ENCODE measurements at regions not wholly inside any gene's neighbourhood (a gene's known extent, or its start where the extent isn't known, plus 50 kb on each side); places are given as distances from the start of the nearest gene placed in this dataset.

GRCh38 chr13:65901723-65902122 is 1328.4 kb downstream of the PCDH9 start:
- H2AFZ ChIP-seq (ENCODE audit: low read length) = no peak overlapping the region
- no peaks in the 10 kb centered on the region for H3K79me2 ChIP-seq (ENCODE audit: insufficient read depth, low read length)
- H3K9me2 ChIP-seq (replicated peaks; ENCODE audit: low read depth, low read length) = no peaks in the 10 kb centered on the region
- no peaks in the 10 kb centered on the region for H3F3A ChIP-seq (ENCODE audit: low read depth)
- H3K4me1 ChIP-seq (ENCODE audit: insufficient read depth, low read length, poor library complexity, severe bottlenecking) = no peaks in the 10 kb centered on the region
- no peaks in the 10 kb centered on the region for H3K27me3 ChIP-seq (ENCODE audit: insufficient read depth, low read length, poor library complexity, severe bottlenecking)
- no peak for TF ChIP-seq EZH2phosphoT487 (IDR thresholded peaks at IDR 0.05; ENCODE audit: borderline replicate concordance)
- TF ChIP-seq CTCF (conservative IDR thresholded peaks at IDR 0.05; ENCODE audit: low read length) = no peak
- no peaks in the 10 kb centered on the region for H4K20me1 ChIP-seq (ENCODE audit: insufficient read depth, low read length, poor library complexity, severe bottlenecking)
- no peak overlapping the region for H3K9ac ChIP-seq (ENCODE audit: low read depth, low read length, poor library complexity, severe bottlenecking)
- H3K9me3 ChIP-seq (ENCODE audit: insufficient read depth, low read depth, low read length) = no peaks in the 10 kb centered on the region
- H3K36me3 ChIP-seq (ENCODE audit: insufficient read depth, low read length) = no peaks in the 10 kb centered on the region
- no peak overlapping the region for H3K4me3 ChIP-seq (ENCODE audit: low read length, poor library complexity, severe bottlenecking)
- H3K4me2 ChIP-seq (ENCODE audit: low read depth, low read length, poor library complexity, severe bottlenecking) = no peak overlapping the region

GRCh38 chr13:65894049-65894448 is 1336.1 kb downstream of the PCDH9 start:
- Histone ChIP-seq H3K27me3 (ENCODE audit: insufficient read depth, low read length, poor library complexity, severe bottlenecking) (no peaks in the 10 kb centered on the region), H3K4me1 (ENCODE audit: insufficient read depth, low read length, poor library complexity, severe bottlenecking) (no peaks in the 10 kb centered on the region), H3K9me2 (replicated peaks; ENCODE audit: low read depth, low read length) (no peaks in the 10 kb centered on the region), H3F3A (ENCODE audit: low read depth) (no peaks in the 10 kb centered on the region), H3K9ac (ENCODE audit: low read depth, low read length, poor library complexity, severe bottlenecking) (no peak overlapping the region), H3K4me3 (ENCODE audit: low read length, poor library complexity, severe bottlenecking) (no peak overlapping the region), H3K79me2 (ENCODE audit: insufficient read depth, low read length) (no peaks in the 10 kb centered on the region), H3K4me2 (ENCODE audit: low read depth, low read length, poor library complexity, severe bottlenecking) (no peak overlapping the region), H2AFZ (ENCODE audit: low read length) (no peak overlapping the region), H4K20me1 (ENCODE audit: insufficient read depth, low read length, poor library complexity, severe bottlenecking) (no peaks in the 10 kb centered on the region), H3K36me3 (ENCODE audit: insufficient read depth, low read length) (no peaks in the 10 kb centered on the region), H3K9me3 (ENCODE audit: insufficient read depth, low read depth, low read length) (0 out of 2 replicates have a peak, but pooled peaks cover 2% of the 10 kb centered on the region)
- no peak for TF ChIP-seq CTCF (conservative IDR thresholded peaks at IDR 0.05; ENCODE audit: low read length)
- TF ChIP-seq EZH2phosphoT487 (IDR thresholded peaks at IDR 0.05; ENCODE audit: borderline replicate concordance) = no peak

GRCh38 chr13:65892859-65893258 is 1337.3 kb downstream of the PCDH9 start:
- H2AFZ ChIP-seq (ENCODE audit: low read length) = no peak overlapping the region
- no peak overlapping the region for H3K4me2 ChIP-seq (ENCODE audit: low read depth, low read length, poor library complexity, severe bottlenecking)
- no peaks in the 10 kb centered on the region for H4K20me1 ChIP-seq (ENCODE audit: insufficient read depth, low read length, poor library complexity, severe bottlenecking)
- no peaks in the 10 kb centered on the region for H3K9me2 ChIP-seq (replicated peaks; ENCODE audit: low read depth, low read length)
- H3K27me3 ChIP-seq (ENCODE audit: insufficient read depth, low read length, poor library complexity, severe bottlenecking) = no peaks in the 10 kb centered on the region
- no peak overlapping the region for H3K9ac ChIP-seq (ENCODE audit: low read depth, low read length, poor library complexity, severe bottlenecking)
- H3K9me3 ChIP-seq (ENCODE audit: insufficient read depth, low read depth, low read length) = 0 out of 2 replicates have a peak, but pooled peaks cover 2% of the 10 kb centered on the region
- no peaks in the 10 kb centered on the region for H3K79me2 ChIP-seq (ENCODE audit: insufficient read depth, low read length)
- no peak overlapping the region for H3K4me3 ChIP-seq (ENCODE audit: low read length, poor library complexity, severe bottlenecking)
- H3F3A ChIP-seq (ENCODE audit: low read depth) = no peaks in the 10 kb centered on the region
- H3K36me3 ChIP-seq (ENCODE audit: insufficient read depth, low read length) = no peaks in the 10 kb centered on the region
- TF ChIP-seq EZH2phosphoT487 (IDR thresholded peaks at IDR 0.05; ENCODE audit: borderline replicate concordance) (no peak), CTCF (conservative IDR thresholded peaks at IDR 0.05; ENCODE audit: low read length) (no peak)
- H3K4me1 ChIP-seq (ENCODE audit: insufficient read depth, low read length, poor library complexity, severe bottlenecking) = no peaks in the 10 kb centered on the region

Measured in Loucy (cell line).